ENCODE measurements at regions not wholly inside any gene's neighbourhood (a gene's known extent, or its start where the extent isn't known, plus 50 kb on each side); places are given as distances from the start of the nearest gene placed in this dataset.

DNA sequence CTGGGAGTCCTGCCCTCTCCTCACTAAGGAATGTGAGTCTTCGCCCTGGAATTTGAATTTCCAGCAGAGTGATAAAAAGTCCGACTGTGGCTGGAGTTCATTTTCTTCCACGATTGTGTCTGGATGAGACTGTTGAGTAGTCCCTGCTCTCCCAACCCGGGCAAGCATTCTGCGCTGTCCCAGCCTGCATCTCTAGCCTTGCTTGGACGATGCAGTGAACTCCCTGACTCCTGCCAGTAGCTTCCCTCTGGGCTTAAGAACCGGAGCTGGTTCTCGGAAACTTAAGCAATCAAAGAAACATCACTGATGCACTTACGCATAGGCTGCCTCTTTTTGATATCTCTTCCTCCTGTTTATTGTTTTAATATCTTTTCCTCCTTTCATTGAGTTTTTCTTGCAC, 116.0 kb upstream of the FZD8 start:
- H3K36me3 Mint-ChIP-seq = no peaks in the 10 kb centered on the region
- TF ChIP-seq, protein P1, sequence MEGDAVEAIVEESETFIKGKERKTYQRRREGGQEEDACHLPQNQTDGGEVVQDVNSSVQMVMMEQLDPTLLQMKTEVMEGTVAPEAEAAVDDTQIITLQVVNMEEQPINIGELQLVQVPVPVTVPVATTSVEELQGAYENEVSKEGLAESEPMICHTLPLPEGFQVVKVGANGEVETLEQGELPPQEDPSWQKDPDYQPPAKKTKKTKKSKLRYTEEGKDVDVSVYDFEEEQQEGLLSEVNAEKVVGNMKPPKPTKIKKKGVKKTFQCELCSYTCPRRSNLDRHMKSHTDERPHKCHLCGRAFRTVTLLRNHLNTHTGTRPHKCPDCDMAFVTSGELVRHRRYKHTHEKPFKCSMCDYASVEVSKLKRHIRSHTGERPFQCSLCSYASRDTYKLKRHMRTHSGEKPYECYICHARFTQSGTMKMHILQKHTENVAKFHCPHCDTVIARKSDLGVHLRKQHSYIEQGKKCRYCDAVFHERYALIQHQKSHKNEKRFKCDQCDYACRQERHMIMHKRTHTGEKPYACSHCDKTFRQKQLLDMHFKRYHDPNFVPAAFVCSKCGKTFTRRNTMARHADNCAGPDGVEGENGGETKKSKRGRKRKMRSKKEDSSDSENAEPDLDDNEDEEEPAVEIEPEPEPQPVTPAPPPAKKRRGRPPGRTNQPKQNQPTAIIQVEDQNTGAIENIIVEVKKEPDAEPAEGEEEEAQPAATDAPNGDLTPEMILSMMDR (conservative IDR thresholded peaks at IDR 0.05) = no peak

DNA sequence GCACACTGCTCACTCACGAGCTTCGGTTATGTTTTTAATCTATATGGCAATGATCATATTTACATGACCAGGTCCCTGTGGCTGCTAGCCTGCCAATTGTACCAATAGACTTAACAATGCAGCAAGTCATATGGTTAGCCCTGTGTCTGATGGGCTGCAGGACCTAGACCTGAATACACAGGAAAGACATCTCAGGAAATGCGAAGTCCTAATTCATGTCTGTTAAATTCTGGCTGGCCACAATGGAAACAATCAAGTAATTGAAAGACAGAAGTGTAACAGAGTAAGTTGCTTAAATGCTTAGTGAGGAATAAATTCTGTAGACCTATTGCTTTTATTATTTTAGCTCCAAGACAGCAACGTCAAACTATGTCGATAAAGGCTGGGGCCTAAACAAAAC, 112.4 kb upstream of the FZD8 start:
- TF ChIP-seq, protein P1 (conservative IDR thresholded peaks at IDR 0.05) = no peak
- no peak overlapping the region for H3K4me3 Mint-ChIP-seq
- H3K36me3 Mint-ChIP-seq = no peaks in the 10 kb centered on the region
- no peak overlapping the region for H3K27ac Mint-ChIP-seq
- no peak for DNase-seq (ENCODE audit: extremely low spot score, unreplicated experiment)
- no peaks in the 10 kb centered on the region for H3K9me3 Mint-ChIP-seq
- H3K27me3 Mint-ChIP-seq = peaks cover 24% of the 10 kb centered on the region
- peaks cover 12% of the 10 kb centered on the region for H3K4me1 Mint-ChIP-seq (ENCODE audit: unreplicated experiment)

More for the DNA sequence above, 116.0 kb upstream of the FZD8 start:
- no peak overlapping the region for H3K27ac Mint-ChIP-seq
- H3K4me1 Mint-ChIP-seq (ENCODE audit: unreplicated experiment) = no peaks in the 10 kb centered on the region
- DNase-seq (ENCODE audit: extremely low spot score, unreplicated experiment) = no peak
- H3K4me3 Mint-ChIP-seq = no peak overlapping the region
- H3K27me3 Mint-ChIP-seq = peaks cover 19% of the 10 kb centered on the region
- H3K9me3 Mint-ChIP-seq = no peaks in the 10 kb centered on the region

DNA sequence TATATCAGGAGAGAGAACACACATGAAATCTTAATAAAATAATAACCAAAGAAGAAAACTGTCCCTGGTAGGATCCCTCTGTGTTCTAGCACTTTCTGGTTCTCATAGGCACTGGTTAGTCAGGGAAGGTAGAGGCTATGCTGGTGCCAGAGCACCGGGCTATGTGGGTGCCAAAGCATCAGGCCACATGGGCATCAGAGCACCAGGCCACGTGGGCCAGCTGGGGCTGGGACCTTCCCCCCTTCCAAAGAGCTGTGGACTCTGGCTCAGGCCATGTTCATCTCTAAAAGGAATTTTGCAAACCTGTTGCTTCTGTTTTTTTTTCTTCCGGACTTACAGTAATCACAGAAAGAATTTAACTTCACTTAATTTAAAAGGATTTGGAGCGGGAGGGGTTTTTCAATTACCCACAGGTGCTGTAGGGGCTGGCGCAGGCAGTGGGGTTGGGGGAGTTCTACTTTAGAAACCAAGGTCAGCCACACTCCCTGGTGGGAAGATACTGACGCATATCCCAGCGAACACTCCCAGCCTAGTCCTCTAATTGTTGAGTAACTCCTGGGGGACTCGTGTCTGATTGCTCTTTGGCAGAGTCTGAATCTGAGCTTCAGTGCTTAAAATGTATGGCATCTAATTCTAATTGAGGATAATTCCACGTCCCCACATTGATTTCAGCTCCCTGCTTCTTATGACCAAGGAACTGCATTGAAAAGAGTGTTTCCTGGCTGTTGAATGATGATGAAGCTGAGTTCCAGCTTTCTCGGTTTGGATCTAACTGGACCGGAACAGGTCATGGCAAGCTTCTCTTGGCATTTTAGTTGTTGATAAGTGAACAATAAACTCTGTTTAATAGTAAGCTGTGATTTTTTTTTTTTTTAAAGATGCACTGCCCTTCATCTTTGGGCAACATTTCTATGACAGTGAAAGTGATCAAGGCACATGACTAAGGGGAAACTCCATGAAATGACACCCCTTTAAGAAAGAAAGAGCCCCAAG, 110.7 kb upstream of the FZD8 start:
- H3K36me3 Mint-ChIP-seq = no peaks in the 10 kb centered on the region
- peaks cover 12% of the 10 kb centered on the region for H3K4me1 Mint-ChIP-seq (ENCODE audit: unreplicated experiment)
- peaks cover 17% of the 10 kb centered on the region for H3K27me3 Mint-ChIP-seq
- no peak for DNase-seq (ENCODE audit: extremely low spot score, unreplicated experiment)
- no peak overlapping the region for H3K4me3 Mint-ChIP-seq
- H3K9me3 Mint-ChIP-seq = no peaks in the 10 kb centered on the region
- TF ChIP-seq, protein P1 (conservative IDR thresholded peaks at IDR 0.05) = no peak
- no peak overlapping the region for H3K27ac Mint-ChIP-seq

DNA sequence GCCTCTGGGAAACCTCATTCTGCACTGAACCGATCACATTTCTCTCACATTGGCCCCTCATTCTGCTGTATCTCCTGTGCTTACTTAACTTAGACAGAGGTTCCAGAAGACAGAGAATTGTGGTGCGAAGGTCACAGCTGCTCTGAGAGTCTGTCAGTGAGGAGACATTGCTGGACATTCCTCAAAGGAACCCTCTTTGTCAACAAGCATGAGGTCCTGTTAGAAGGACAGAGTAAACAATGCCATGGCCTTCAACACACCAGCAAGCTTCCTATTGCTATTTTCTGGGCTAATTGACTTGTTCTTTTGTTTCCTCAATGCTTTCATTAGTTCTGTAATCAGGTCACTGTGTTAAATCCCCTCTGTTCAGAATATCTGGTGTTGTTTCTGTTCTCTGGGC, 109.3 kb upstream of the FZD8 start:
- Mint-ChIP-seq H3K27ac (no peak overlapping the region), H3K4me3 (no peak overlapping the region), H3K36me3 (no peaks in the 10 kb centered on the region), H3K27me3 (peaks cover 16% of the 10 kb centered on the region), H3K9me3 (no peaks in the 10 kb centered on the region), H3K4me1 (ENCODE audit: unreplicated experiment) (peaks cover 12% of the 10 kb centered on the region)
- TF ChIP-seq, protein P1 (conservative IDR thresholded peaks at IDR 0.05) = no peak
- DNase-seq (ENCODE audit: extremely low spot score, unreplicated experiment) = no peak

DNA sequence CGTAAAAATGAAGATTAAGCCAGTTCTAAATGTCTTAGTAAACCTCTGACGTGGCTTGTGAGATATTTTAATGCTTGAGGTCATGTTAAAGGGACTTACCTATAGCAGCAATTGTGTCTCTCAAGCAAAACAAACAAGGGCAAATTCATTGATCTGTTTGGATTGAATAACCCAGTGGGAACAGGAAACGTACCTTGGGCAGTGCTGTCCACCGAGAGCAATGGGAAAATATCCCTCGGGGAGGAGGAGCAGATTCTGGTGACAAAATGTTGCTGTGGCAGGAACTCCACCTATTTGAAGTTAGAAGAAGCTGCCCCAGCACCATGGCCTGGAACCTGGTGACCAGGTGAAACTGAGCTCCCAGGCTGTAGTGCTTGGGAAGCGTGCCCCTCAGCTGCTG, 107.1 kb upstream of the FZD8 start:
- peaks cover 12% of the 10 kb centered on the region for H3K4me1 Mint-ChIP-seq (ENCODE audit: unreplicated experiment)
- H3K27ac Mint-ChIP-seq = no peak overlapping the region
- H3K36me3 Mint-ChIP-seq = no peaks in the 10 kb centered on the region
- no peak overlapping the region for H3K4me3 Mint-ChIP-seq
- TF ChIP-seq, protein P1 (conservative IDR thresholded peaks at IDR 0.05) = no peak
- H3K27me3 Mint-ChIP-seq = peaks cover 14% of the 10 kb centered on the region
- H3K9me3 Mint-ChIP-seq = no peaks in the 10 kb centered on the region
- no peak for DNase-seq (ENCODE audit: extremely low spot score, unreplicated experiment)

All from type B pancreatic cell (in vitro differentiated cells).